Vagina (tissue), 2 donors: ENCODE measurements at regions not wholly inside any gene's neighbourhood (a gene's known extent, or its start where the extent isn't known, plus 50 kb on each side); places are given as distances from the start of the nearest gene placed in this dataset.

Experiments
- DNase-seq, 2 donors: peaks; one replicate each; pipeline ENCODE4 v3.0.0-alpha.2; 2017; ENCODE audit errors: extremely low spot score in 2 of 2
- H3K27ac ChIP-seq: fragments of 200-600 bp; sonication (generic); one replicate; pipeline ENCODE4 v1.5.1; 2019
- H3K27me3 ChIP-seq: fragments of 200-600 bp; sonication (generic); one replicate; pipeline ENCODE4 v1.5.1; 2019
- H3K36me3 ChIP-seq, 2 donors: fragments of 200-600 bp; sonication (generic); one replicate each; pipeline ENCODE4 v1.5.1; 2017 to 2019
- H3K4me1 ChIP-seq: fragments of 200-600 bp; sonication (generic); one replicate; pipeline ENCODE4 v1.5.1; 2019
- H3K4me3 ChIP-seq, 2 donors: fragments of 200-600 bp; sonication (generic); 1 replicate in 1 of 2; 2 replicates in 1 of 2; pipeline ENCODE4 v1.5.1; 2016 to 2019
- H3K9me3 ChIP-seq: fragments of 200-600 bp; sonication (generic); one replicate; pipeline ENCODE4 v1.5.1; 2019
- POLR2A ChIP-seq, 2 donors: fragments of 450-650 bp; IDR thresholded peaks; one replicate each; pipeline ENCODE4 v1.6.1; 2017; ENCODE audit warnings: antibody characterized with exemption in 2 of 2, mild to moderate bottlenecking in 2 of 2, moderate library complexity in 2 of 2
- POLR2AphosphoS5 ChIP-seq, 2 donors: sonication (generic); formaldehyde crosslinking; IDR thresholded peaks; one replicate each; pipeline ENCODE4 v1.9.0; 2017; ENCODE audit warnings: antibody characterized with exemption in 2 of 2, mild to moderate bottlenecking in 2 of 2, low read depth in 1 of 2; ENCODE audit not compliant: insufficient read depth in 1 of 2
- intact Hi-C: fragments of 100-400 bp; cut with DNase I; formaldehyde crosslinking; loops from one replicate; pipeline ENCODE4 v1.15.1; 2023
- TF ChIP-seq, protein P1 (sequence below), 3 experiments: fragments of 450-650 bp in 2 of 3; fragments of 200-600 bp in 1 of 3; sonication (generic) in 1 of 3; IDR thresholded peaks; one replicate each; pipeline ENCODE4 v1.5.1; 2017 to 2019; ENCODE audit warnings: antibody characterized with exemption in 3 of 3, mild to moderate bottlenecking in 2 of 3, moderate library complexity in 2 of 3

DNA sequence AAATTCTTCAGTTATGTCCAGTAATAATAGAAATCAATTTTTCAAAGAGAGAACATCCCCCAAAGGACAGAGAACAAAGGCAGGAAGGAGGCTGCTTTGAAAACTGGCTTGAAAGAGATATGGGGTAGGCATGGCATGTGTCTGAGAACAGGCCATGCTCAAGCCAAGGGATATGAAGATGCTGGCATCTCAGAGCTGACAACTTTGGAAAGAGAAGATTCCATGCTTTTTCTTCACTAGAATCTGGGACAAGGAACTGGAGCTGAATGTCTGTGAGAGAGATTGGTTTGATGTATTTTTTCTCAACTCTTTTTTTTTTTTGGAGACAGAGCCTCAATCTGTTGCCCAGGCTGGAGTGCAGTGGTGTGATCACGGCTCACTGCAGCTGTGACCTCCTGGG, 139.8 kb upstream of the DLX2 start:
- H3K9me3 ChIP-seq, result no peaks in the 10 kb centered on the region
- intact Hi-C loops, result no loop called here
- H3K4me1 ChIP-seq, result peaks cover 4% of the 10 kb centered on the region
- no peaks in the 10 kb centered on the region for H3K27me3 ChIP-seq
- DNase-seq, result no peak
- no peak for TF ChIP-seq POLR2AphosphoS5 (IDR thresholded peaks at IDR 0.05; ENCODE audit: insufficient read depth in 1 of 2, low read depth in 1 of 2)
- TF ChIP-seq POLR2A (IDR thresholded peaks at IDR 0.05), result no peak
- TF ChIP-seq, protein P1, sequence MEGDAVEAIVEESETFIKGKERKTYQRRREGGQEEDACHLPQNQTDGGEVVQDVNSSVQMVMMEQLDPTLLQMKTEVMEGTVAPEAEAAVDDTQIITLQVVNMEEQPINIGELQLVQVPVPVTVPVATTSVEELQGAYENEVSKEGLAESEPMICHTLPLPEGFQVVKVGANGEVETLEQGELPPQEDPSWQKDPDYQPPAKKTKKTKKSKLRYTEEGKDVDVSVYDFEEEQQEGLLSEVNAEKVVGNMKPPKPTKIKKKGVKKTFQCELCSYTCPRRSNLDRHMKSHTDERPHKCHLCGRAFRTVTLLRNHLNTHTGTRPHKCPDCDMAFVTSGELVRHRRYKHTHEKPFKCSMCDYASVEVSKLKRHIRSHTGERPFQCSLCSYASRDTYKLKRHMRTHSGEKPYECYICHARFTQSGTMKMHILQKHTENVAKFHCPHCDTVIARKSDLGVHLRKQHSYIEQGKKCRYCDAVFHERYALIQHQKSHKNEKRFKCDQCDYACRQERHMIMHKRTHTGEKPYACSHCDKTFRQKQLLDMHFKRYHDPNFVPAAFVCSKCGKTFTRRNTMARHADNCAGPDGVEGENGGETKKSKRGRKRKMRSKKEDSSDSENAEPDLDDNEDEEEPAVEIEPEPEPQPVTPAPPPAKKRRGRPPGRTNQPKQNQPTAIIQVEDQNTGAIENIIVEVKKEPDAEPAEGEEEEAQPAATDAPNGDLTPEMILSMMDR (IDR thresholded peaks at IDR 0.05), result no peak
- H3K36me3 ChIP-seq, result no peaks in the 10 kb centered on the region
- no peak overlapping the region for H3K4me3 ChIP-seq
- no peak overlapping the region for H3K27ac ChIP-seq

DNA sequence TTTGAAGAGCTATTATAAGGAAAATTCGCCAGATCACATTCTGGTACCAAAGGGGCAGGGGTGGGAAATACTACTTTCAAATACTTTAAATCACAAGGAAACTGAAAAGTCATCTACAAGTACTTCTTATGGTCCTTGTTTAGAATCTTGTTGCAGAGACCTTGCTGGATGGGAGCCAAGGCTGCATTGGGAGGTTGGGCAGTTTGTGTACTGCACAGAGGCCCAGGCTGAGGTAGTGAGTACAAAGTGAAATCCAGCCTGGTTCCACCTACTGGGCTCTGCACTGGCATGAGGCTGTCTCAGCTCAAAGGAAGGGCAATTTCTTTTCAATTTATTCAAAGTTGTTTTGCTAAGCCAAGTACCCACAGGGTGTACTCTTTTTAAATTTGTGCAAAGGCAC, 140.3 kb upstream of the DLX2 start:
- TF ChIP-seq, protein P1 (IDR thresholded peaks at IDR 0.05), result no peak
- TF ChIP-seq POLR2A (IDR thresholded peaks at IDR 0.05) (no peak), POLR2AphosphoS5 (IDR thresholded peaks at IDR 0.05; ENCODE audit: insufficient read depth in 1 of 2, low read depth in 1 of 2) (no peak)
- intact Hi-C loops, result no loop called here

DNA sequence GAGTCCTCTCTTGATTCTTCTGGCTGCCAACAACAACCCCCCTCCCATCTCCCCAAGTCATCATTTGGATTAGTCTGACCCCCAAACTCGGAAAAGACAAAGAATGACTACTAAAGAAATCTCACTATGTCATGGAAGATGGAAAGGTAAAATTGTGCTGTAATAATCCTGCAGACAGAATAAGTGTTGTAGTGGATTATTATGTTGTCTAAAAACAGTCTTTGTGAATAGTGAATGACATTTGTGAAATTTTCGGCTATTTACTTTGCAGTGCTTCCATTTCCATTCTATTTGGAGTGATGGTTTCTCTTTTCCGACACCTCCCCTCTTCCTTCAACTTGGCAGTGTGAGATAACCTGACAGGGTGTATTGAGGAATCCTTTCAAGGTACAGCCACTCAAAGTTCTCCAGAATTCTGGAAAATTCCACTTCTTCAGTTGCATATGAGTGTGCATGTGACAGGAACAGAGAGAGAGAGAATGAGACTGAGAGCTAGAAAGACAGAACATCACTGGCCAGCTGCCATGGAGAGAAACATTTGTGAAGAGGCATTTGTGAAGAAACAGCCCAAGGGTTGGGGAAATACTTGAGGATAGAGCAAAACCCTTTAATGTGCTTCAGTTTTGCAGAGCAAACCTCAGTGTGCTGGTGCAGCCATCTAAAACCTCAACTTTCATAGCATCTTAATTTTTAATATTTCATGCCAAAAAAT, 141.9 kb upstream of the DLX2 start:
- TF ChIP-seq, protein P1 (IDR thresholded peaks at IDR 0.05), result no peak
- TF ChIP-seq POLR2AphosphoS5 (IDR thresholded peaks at IDR 0.05; ENCODE audit: insufficient read depth in 1 of 2, low read depth in 1 of 2), result no peak
- no peak for TF ChIP-seq POLR2A (IDR thresholded peaks at IDR 0.05)
- no peaks in the 10 kb centered on the region for H3K9me3 ChIP-seq

More for the DNA sequence above, 140.3 kb upstream of the DLX2 start:
- Histone ChIP-seq H3K36me3 (no peaks in the 10 kb centered on the region), H3K4me1 (peaks cover 4% of the 10 kb centered on the region), H3K27ac (no peak overlapping the region), H3K4me3 (no peak overlapping the region), H3K9me3 (no peaks in the 10 kb centered on the region), H3K27me3 (no peaks in the 10 kb centered on the region)
- DNase-seq, result no peak

DNA sequence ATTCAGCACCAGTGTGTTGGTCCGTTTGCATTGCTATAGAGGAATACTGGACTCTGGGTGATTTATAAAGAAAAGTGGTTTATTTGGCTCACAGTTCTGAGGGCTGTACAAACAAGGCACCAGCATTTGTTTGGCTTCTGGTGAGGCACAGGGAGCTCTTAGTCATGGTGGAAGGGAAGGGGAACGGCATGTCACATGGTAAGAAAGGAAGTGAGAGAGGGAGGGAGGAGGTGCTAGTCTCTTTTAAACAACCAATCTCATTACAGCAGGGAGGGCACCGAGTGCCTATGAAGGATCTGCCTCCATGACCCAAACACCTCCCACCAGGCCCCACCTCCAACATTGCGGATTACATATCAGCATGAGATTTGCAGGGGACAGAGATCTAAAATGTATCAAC, 143.9 kb upstream of the DLX2 start:
- no peak overlapping the region for H3K27ac ChIP-seq
- no peak for TF ChIP-seq POLR2A (IDR thresholded peaks at IDR 0.05)
- no peak for TF ChIP-seq POLR2AphosphoS5 (IDR thresholded peaks at IDR 0.05; ENCODE audit: insufficient read depth in 1 of 2, low read depth in 1 of 2)
- TF ChIP-seq, protein P1 (IDR thresholded peaks at IDR 0.05), result no peak
- no peaks in the 10 kb centered on the region for H3K27me3 ChIP-seq
- H3K9me3 ChIP-seq, result no peaks in the 10 kb centered on the region
- no peaks in the 10 kb centered on the region for H3K36me3 ChIP-seq
- no peak for DNase-seq
- no peak overlapping the region for H3K4me3 ChIP-seq
- intact Hi-C loops, result no loop called here
- H3K4me1 ChIP-seq, result peaks cover 4% of the 10 kb centered on the region

More for the DNA sequence above, 141.9 kb upstream of the DLX2 start:
- Histone ChIP-seq H3K4me1 (peaks cover 4% of the 10 kb centered on the region), H3K4me3 (no peak overlapping the region), H3K27me3 (no peaks in the 10 kb centered on the region), H3K36me3 (no peaks in the 10 kb centered on the region), H3K27ac (no peak overlapping the region)
- intact Hi-C loops, result no loop called here
- DNase-seq, result no peak

DNA sequence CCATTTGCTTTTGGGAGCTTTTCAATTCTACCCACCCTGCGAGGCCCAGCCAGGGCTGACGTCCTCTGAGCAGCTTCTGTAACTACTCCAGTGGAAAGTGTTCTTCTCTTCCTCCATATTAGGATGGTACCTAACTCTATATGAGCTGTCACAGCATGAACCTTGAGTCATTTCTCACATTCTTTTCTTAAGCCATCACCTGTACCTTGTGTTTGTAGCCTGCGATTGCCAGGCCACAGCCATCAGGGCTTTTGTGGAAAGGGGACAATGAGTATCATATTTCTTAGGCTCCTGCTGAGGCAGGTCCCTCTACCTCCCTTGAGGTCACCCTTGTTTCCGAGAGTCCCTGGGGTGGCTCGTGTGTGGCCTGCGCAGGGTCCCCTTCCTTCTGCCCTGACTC, 144.5 kb upstream of the DLX2 start:
- Histone ChIP-seq H3K27ac (no peak overlapping the region), H3K4me3 (no peak overlapping the region)

More for the DNA sequence above, 144.5 kb upstream of the DLX2 start:
- no peak for DNase-seq
- no peaks in the 10 kb centered on the region for H3K27me3 ChIP-seq
- TF ChIP-seq POLR2A (IDR thresholded peaks at IDR 0.05), result no peak
- TF ChIP-seq, protein P1 (IDR thresholded peaks at IDR 0.05), result no peak
- no peak for TF ChIP-seq POLR2AphosphoS5 (IDR thresholded peaks at IDR 0.05; ENCODE audit: insufficient read depth in 1 of 2, low read depth in 1 of 2)
- no peaks in the 10 kb centered on the region for H3K36me3 ChIP-seq
- H3K4me1 ChIP-seq, result peaks cover 4% of the 10 kb centered on the region
- no peaks in the 10 kb centered on the region for H3K9me3 ChIP-seq
- intact Hi-C loops, result no loop called here
